ENCODE measurements at regions not wholly inside any gene's neighbourhood (a gene's known extent, or its start where the extent isn't known, plus 50 kb on each side); places are given as distances from the start of the nearest gene placed in this dataset.

- WGBS, result 80% methylated on average over 1 of the region's 2 CpGs
- H3K4me2 ChIP-seq (ENCODE audit: low read length, poor library complexity, severe bottlenecking), result no peak overlapping the region
- DNase-seq, result no peak
These were observed 131.6 kb upstream of the CMC1 start for GRCh38 chr3:28109829-28110228.

DNA sequence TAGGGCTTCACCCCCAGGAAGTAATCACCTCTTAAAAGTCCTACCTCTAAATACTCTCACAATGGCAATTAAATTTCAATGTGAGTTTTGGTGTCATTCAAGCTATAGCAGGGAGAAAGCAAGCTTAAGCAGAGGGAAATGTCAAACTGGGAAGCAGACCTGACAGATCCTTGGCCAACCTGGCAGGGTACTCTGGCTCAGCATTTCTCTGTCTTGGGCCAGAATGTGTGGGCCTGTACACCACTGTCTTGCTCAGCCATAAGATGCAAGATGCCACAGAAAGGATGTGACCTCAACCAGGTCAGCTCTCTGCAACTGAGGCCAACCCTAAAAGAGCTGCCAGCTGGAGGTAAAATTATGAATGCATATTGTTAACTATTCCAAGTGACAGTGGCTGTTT, 130.6 kb upstream of the CMC1 start:
- H3K27ac ChIP-seq (ENCODE audit: low read length, poor library complexity, severe bottlenecking), result no peak overlapping the region
- H3K9ac ChIP-seq (ENCODE audit: low read length), result no peak overlapping the region
- H3K14ac ChIP-seq (ENCODE audit: low read length in 2 of 2), result no peak overlapping the region
- H3K23ac ChIP-seq (ENCODE audit: low read length in 2 of 2), result no peak overlapping the region
- no peaks in the 10 kb centered on the region for H3K36me3 ChIP-seq (ENCODE audit: control insufficient read depth in 1 of 2, insufficient read depth in 2 of 2, low read depth in 1 of 2, low read length in 2 of 2)
- no peak overlapping the region for H2BK5ac ChIP-seq (ENCODE audit: low read depth, low read length, poor library complexity, severe bottlenecking)
- H3K4me2 ChIP-seq (ENCODE audit: low read length, poor library complexity, severe bottlenecking), result no peak overlapping the region
- H3K4me1 ChIP-seq (ENCODE audit: control insufficient read depth, insufficient read depth, low read depth, low read length), result no peaks in the 10 kb centered on the region
- H2AFZ ChIP-seq (ENCODE audit: low read depth, low read length), result no peak overlapping the region
- no peak for DNase-seq
- H3K18ac ChIP-seq (ENCODE audit: low read depth in 1 of 2, low read length in 2 of 2), result no peak overlapping the region
- H3K4me3 ChIP-seq (ENCODE audit: insufficient read depth in 1 of 2, low read depth in 1 of 2, low read length in 2 of 2), result no peak overlapping the region
- H2BK15ac ChIP-seq (ENCODE audit: low read depth, poor library complexity, severe bottlenecking), result no peak overlapping the region
- no peak overlapping the region for H3K4ac ChIP-seq (ENCODE audit: low read depth in 1 of 2, low read length in 2 of 2)
- no peaks in the 10 kb centered on the region for H3K79me1 ChIP-seq (replicated peaks; ENCODE audit: low read length, poor library complexity, severe bottlenecking)
- H4K8ac ChIP-seq (ENCODE audit: low read length), result no peak overlapping the region
- no peak overlapping the region for H2BK120ac ChIP-seq (ENCODE audit: low read depth, low read length)
- no peaks in the 10 kb centered on the region for H3K9me3 ChIP-seq (ENCODE audit: control insufficient read depth, low read length)
- peak overlapping the region; percentile 31 for H4K91ac ChIP-seq (ENCODE audit: low read length)
- no peak overlapping the region for H2AK5ac ChIP-seq (ENCODE audit: low read length, severe bottlenecking)
- no peaks in the 10 kb centered on the region for H3K27me3 ChIP-seq (ENCODE audit: control insufficient read depth in 1 of 2, insufficient read depth in 1 of 2, low read length in 2 of 2)
- H2BK12ac ChIP-seq (ENCODE audit: low read length in 2 of 2), result no peak overlapping the region

More at GRCh38 chr3:28109829-28110228, 131.6 kb upstream of the CMC1 start:
- no peak overlapping the region for H2BK15ac ChIP-seq (ENCODE audit: low read depth, poor library complexity, severe bottlenecking)
- no peaks in the 10 kb centered on the region for H3K79me1 ChIP-seq (replicated peaks; ENCODE audit: low read length, poor library complexity, severe bottlenecking)
- H2BK5ac ChIP-seq (ENCODE audit: low read depth, low read length, poor library complexity, severe bottlenecking), result no peak overlapping the region
- H4K8ac ChIP-seq (ENCODE audit: low read length), result no peak overlapping the region
- H3K14ac ChIP-seq (ENCODE audit: low read length in 2 of 2), result no peak overlapping the region
- H3K36me3 ChIP-seq (ENCODE audit: control insufficient read depth in 1 of 2, insufficient read depth in 2 of 2, low read depth in 1 of 2, low read length in 2 of 2), result no peaks in the 10 kb centered on the region
- no peak overlapping the region for H2AK5ac ChIP-seq (ENCODE audit: low read length, severe bottlenecking)
- no peak overlapping the region for H3K18ac ChIP-seq (ENCODE audit: low read depth in 1 of 2, low read length in 2 of 2)
- no peak overlapping the region for H3K9ac ChIP-seq (ENCODE audit: low read length)
- H4K91ac ChIP-seq (ENCODE audit: low read length), result no peak overlapping the region
- H3K23ac ChIP-seq (ENCODE audit: low read length in 2 of 2), result no peak overlapping the region
- no peak overlapping the region for H3K27ac ChIP-seq (ENCODE audit: low read length, poor library complexity, severe bottlenecking)
- H3K9me3 ChIP-seq (ENCODE audit: control insufficient read depth, low read length), result no peaks in the 10 kb centered on the region
- no peak overlapping the region for H2BK120ac ChIP-seq (ENCODE audit: low read depth, low read length)
- H3K27me3 ChIP-seq (ENCODE audit: control insufficient read depth in 1 of 2, insufficient read depth in 1 of 2, low read length in 2 of 2), result no peaks in the 10 kb centered on the region
- H2BK12ac ChIP-seq (ENCODE audit: low read length in 2 of 2), result no peak overlapping the region
- no peak overlapping the region for H2AFZ ChIP-seq (ENCODE audit: low read depth, low read length)
- H3K4ac ChIP-seq (ENCODE audit: low read depth in 1 of 2, low read length in 2 of 2), result no peak overlapping the region
- no peaks in the 10 kb centered on the region for H3K4me1 ChIP-seq (ENCODE audit: control insufficient read depth, insufficient read depth, low read depth, low read length)
- no peak overlapping the region for H3K4me3 ChIP-seq (ENCODE audit: insufficient read depth in 1 of 2, low read depth in 1 of 2, low read length in 2 of 2)

DNA sequence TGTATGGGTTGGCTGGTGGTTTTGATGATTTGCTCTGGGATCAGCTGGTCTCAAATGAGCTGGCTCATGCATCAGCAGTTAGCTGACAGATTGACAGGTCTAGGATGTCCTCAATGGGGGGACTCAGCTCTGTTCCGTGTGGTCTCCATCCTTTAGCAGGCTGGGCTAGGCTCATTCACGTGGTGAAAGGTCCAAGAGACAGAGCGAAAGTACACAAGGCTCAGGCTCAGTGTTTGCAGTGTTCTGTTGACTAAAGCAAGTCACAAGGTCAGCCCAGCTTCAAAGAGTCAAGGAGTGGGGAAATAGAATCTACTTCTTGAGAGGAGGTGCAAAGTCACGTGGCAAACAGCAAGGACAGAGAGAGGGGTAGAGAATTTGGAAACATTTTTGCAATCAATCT, 126.5 kb upstream of the CMC1 start:
- Histone ChIP-seq H3K36me3 (ENCODE audit: control insufficient read depth in 1 of 2, insufficient read depth in 2 of 2, low read depth in 1 of 2, low read length in 2 of 2) (no peaks in the 10 kb centered on the region), H3K79me1 (replicated peaks; ENCODE audit: low read length, poor library complexity, severe bottlenecking) (no peaks in the 10 kb centered on the region), H2BK5ac (ENCODE audit: low read depth, low read length, poor library complexity, severe bottlenecking) (no peak overlapping the region), H3K27me3 (ENCODE audit: control insufficient read depth in 1 of 2, insufficient read depth in 1 of 2, low read length in 2 of 2) (no peaks in the 10 kb centered on the region), H3K4ac (ENCODE audit: low read depth in 1 of 2, low read length in 2 of 2) (no peak overlapping the region), H4K91ac (ENCODE audit: low read length) (no peak overlapping the region), H3K18ac (ENCODE audit: low read depth in 1 of 2, low read length in 2 of 2) (no peak overlapping the region), H3K27ac (ENCODE audit: low read length, poor library complexity, severe bottlenecking) (no peak overlapping the region), H4K8ac (ENCODE audit: low read length) (no peak overlapping the region), H3K14ac (ENCODE audit: low read length in 2 of 2) (no peak overlapping the region), H3K4me1 (ENCODE audit: control insufficient read depth, insufficient read depth, low read depth, low read length) (no peaks in the 10 kb centered on the region), H2AFZ (ENCODE audit: low read depth, low read length) (no peak overlapping the region), H3K23ac (ENCODE audit: low read length in 2 of 2) (no peak overlapping the region), H2BK12ac (ENCODE audit: low read length in 2 of 2) (no peak overlapping the region), H2BK120ac (ENCODE audit: low read depth, low read length) (no peak overlapping the region), H3K4me3 (ENCODE audit: insufficient read depth in 1 of 2, low read depth in 1 of 2, low read length in 2 of 2) (no peak overlapping the region), H2BK15ac (ENCODE audit: low read depth, poor library complexity, severe bottlenecking) (no peak overlapping the region), H3K9ac (ENCODE audit: low read length) (no peak overlapping the region), H3K4me2 (ENCODE audit: low read length, poor library complexity, severe bottlenecking) (no peak overlapping the region), H2AK5ac (ENCODE audit: low read length, severe bottlenecking) (no peak overlapping the region), H3K9me3 (ENCODE audit: control insufficient read depth, low read length) (no peaks in the 10 kb centered on the region)
- 70% methylated on average over 4 of the region's 4 CpGs for WGBS
- no peak for DNase-seq

DNA sequence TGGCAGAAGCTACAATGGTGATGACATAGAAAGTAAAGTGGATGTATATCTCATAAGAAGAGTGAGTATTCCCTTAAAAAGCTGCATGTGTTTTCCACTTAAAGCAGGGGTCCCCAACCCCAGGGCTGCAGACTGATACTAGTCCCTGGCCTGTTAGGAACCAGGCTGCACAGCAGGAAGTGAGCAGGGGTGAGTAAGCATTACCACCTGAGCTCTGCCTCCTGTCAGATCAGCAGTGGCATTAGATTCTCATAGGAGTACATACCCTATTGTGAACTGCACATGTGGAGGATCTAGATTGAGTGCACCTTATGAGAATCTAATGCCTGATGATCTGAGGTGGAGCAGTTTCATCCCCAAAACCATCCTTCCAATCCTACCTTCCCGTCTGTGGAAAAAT, 126.1 kb upstream of the CMC1 start:
- no peak overlapping the region for H3K9ac ChIP-seq (ENCODE audit: low read length)
- H3K23ac ChIP-seq (ENCODE audit: low read length in 2 of 2), result no peak overlapping the region
- H3K4me3 ChIP-seq (ENCODE audit: insufficient read depth in 1 of 2, low read depth in 1 of 2, low read length in 2 of 2), result no peak overlapping the region
- no peak overlapping the region for H3K4me2 ChIP-seq (ENCODE audit: low read length, poor library complexity, severe bottlenecking)
- H2AFZ ChIP-seq (ENCODE audit: low read depth, low read length), result no peak overlapping the region
- no peak overlapping the region for H2BK12ac ChIP-seq (ENCODE audit: low read length in 2 of 2)
- no peaks in the 10 kb centered on the region for H3K27me3 ChIP-seq (ENCODE audit: control insufficient read depth in 1 of 2, insufficient read depth in 1 of 2, low read length in 2 of 2)
- DNase-seq, result no peak
- no peak overlapping the region for H3K18ac ChIP-seq (ENCODE audit: low read depth in 1 of 2, low read length in 2 of 2)
- no peaks in the 10 kb centered on the region for H3K4me1 ChIP-seq (ENCODE audit: control insufficient read depth, insufficient read depth, low read depth, low read length)
- no peak overlapping the region for H2BK120ac ChIP-seq (ENCODE audit: low read depth, low read length)
- WGBS, result 40% methylated on average over 1 of the region's 1 CpG
- H3K4ac ChIP-seq (ENCODE audit: low read depth in 1 of 2, low read length in 2 of 2), result no peak overlapping the region
- no peak overlapping the region for H2AK5ac ChIP-seq (ENCODE audit: low read length, severe bottlenecking)
- no peaks in the 10 kb centered on the region for H3K79me1 ChIP-seq (replicated peaks; ENCODE audit: low read length, poor library complexity, severe bottlenecking)
- H3K27ac ChIP-seq (ENCODE audit: low read length, poor library complexity, severe bottlenecking), result no peak overlapping the region
- H2BK5ac ChIP-seq (ENCODE audit: low read depth, low read length, poor library complexity, severe bottlenecking), result no peak overlapping the region
- no peaks in the 10 kb centered on the region for H3K36me3 ChIP-seq (ENCODE audit: control insufficient read depth in 1 of 2, insufficient read depth in 2 of 2, low read depth in 1 of 2, low read length in 2 of 2)
- H4K91ac ChIP-seq (ENCODE audit: low read length), result no peak overlapping the region
- no peak overlapping the region for H4K8ac ChIP-seq (ENCODE audit: low read length)
- no peak overlapping the region for H3K14ac ChIP-seq (ENCODE audit: low read length in 2 of 2)
- no peak overlapping the region for H2BK15ac ChIP-seq (ENCODE audit: low read depth, poor library complexity, severe bottlenecking)
- H3K9me3 ChIP-seq (ENCODE audit: control insufficient read depth, low read length), result no peaks in the 10 kb centered on the region
